GM23248 (cell line): ENCODE measurements at regions not wholly inside any gene's neighbourhood (a gene's known extent, or its start where the extent isn't known, plus 50 kb on each side); places are given as distances from the start of the nearest gene placed in this dataset.

Source experiments
- DNase-seq: peaks from one replicate; pipeline ENCODE4 v3.0.0-alpha.2; 2015
- H2AFZ ChIP-seq: fragments of 200-600 bp; sonication (generic); 2 replicates; pipeline ENCODE4 v1.6.1; 2016; ENCODE audit warnings: antibody characterized with exemption
- H3F3A ChIP-seq: fragments of 200-600 bp; sonication (generic); 2 replicates; pipeline ENCODE4 v1.6.1; 2016; ENCODE audit warnings: mild to moderate bottlenecking, antibody characterized with exemption, mixed run types; ENCODE audit not compliant: insufficient read depth
- H3K27ac ChIP-seq: fragments of 200-600 bp; sonication (generic); 2 replicates; pipeline ENCODE4 v1.5.1; 2016; ENCODE audit warnings: mild to moderate bottlenecking
- H3K27me3 ChIP-seq: fragments of 200-600 bp; sonication (generic); replicated peaks from 2 replicates; pipeline ENCODE4 v1.6.1; 2016; ENCODE audit warnings: mild to moderate bottlenecking; ENCODE audit not compliant: insufficient read depth
- H3K36me3 ChIP-seq: fragments of 200-600 bp; sonication (generic); 2 replicates; pipeline ENCODE4 v1.6.1; 2016; ENCODE audit warnings: low read depth, mild to moderate bottlenecking
- H3K4me1 ChIP-seq: fragments of 200-600 bp; sonication (generic); 2 replicates; pipeline ENCODE4 v1.6.1; 2016; ENCODE audit warnings: mild to moderate bottlenecking; ENCODE audit not compliant: insufficient read depth
- H3K4me2 ChIP-seq: fragments of 200-600 bp; sonication (generic); one replicate; pipeline ENCODE4 v1.6.1; 2016; ENCODE audit warnings: mild to moderate bottlenecking; ENCODE audit not compliant: unreplicated experiment
- H3K4me3 ChIP-seq: fragments of 200-600 bp; sonication (generic); 2 replicates; pipeline ENCODE4 v1.5.1; 2016; ENCODE audit warnings: mild to moderate bottlenecking
- H3K79me2 ChIP-seq: fragments of 200-600 bp; sonication (generic); 2 replicates; pipeline ENCODE4 v1.6.1; 2016; ENCODE audit warnings: mild to moderate bottlenecking; ENCODE audit not compliant: insufficient read depth
- H3K9ac ChIP-seq: fragments of 200-600 bp; sonication (generic); 2 replicates; pipeline ENCODE4 v1.6.1; 2016; ENCODE audit warnings: mild to moderate bottlenecking
- H3K9me2 ChIP-seq: fragments of 200-600 bp; sonication (generic); 2 replicates; pipeline ENCODE4 v1.6.1; 2016; ENCODE audit warnings: mixed run types, mild to moderate bottlenecking, moderate library complexity; ENCODE audit not compliant: insufficient read depth
- H3K9me3 ChIP-seq: fragments of 200-600 bp; sonication (generic); one replicate; pipeline ENCODE4 v1.6.1; 2017; ENCODE audit warnings: low read depth
- H4K20me1 ChIP-seq: fragments of 200-600 bp; sonication (generic); 2 replicates; pipeline ENCODE4 v1.6.0; 2016; ENCODE audit not compliant: insufficient read depth
- EZH2 ChIP-seq: fragments of 200-600 bp; sonication (generic); IDR thresholded peaks from 2 replicates; pipeline ENCODE4 v1.6.1; 2018; ENCODE audit warnings: antibody characterized with exemption, mild to moderate bottlenecking; ENCODE audit not compliant: insufficient read depth, poor library complexity, severe bottlenecking
- EZH2phosphoT487 ChIP-seq: fragments of 200-600 bp; sonication (generic); IDR thresholded peaks from 2 replicates; pipeline ENCODE4 v1.6.1; 2018; ENCODE audit warnings: antibody characterized with exemption, moderate library complexity, mild to moderate bottlenecking, low read depth; ENCODE audit not compliant: insufficient read depth
- WGBS, 2 experiments: methylation state at CpG; one replicate each; pipeline ENCODE4 v1.1.6; 2015 to 2017; ENCODE audit warnings: low lambda C conversion rate in 2 of 2, low coverage in 1 of 2; ENCODE audit errors: missing lambda C conversion rate in 2 of 2; 5-methylcytosine and 5-hydroxymethylcytosine counted together
- in situ Hi-C: fragments of 300-500 bp; cut with MboI; formaldehyde crosslinking; loops from 2 replicates; pipeline ENCODE4 v1.15.0; 2020

- in situ Hi-C loops: no loop called here
- no peak overlapping the region for H3K27ac ChIP-seq
- H3K4me2 ChIP-seq: no peak overlapping the region
- H3K36me3 ChIP-seq: no peaks in the 10 kb centered on the region
- TF ChIP-seq EZH2: no peak
- TF ChIP-seq EZH2phosphoT487: no peak
- DNase-seq: no peak
- H3K4me3 ChIP-seq: no peak overlapping the region
- no peaks in the 10 kb centered on the region for H3K9me2 ChIP-seq
- WGBS, 2 experiments: 71 to 76% methylated on average over 11 to 13 of the region's 13 CpGs
- no peaks in the 10 kb centered on the region for H3K9me3 ChIP-seq
- H2AFZ ChIP-seq: no peak overlapping the region
- no peaks in the 10 kb centered on the region for H3F3A ChIP-seq
- H3K27me3 ChIP-seq: peaks cover 3% of the 10 kb centered on the region; the same call in 1 of the 2 replicates
- H3K4me1 ChIP-seq: no peaks in the 10 kb centered on the region
- H4K20me1 ChIP-seq: no peaks in the 10 kb centered on the region
- no peaks in the 10 kb centered on the region for H3K79me2 ChIP-seq
- no peak overlapping the region for H3K9ac ChIP-seq
These were observed 251.8 kb upstream of the SMIM21 start for GRCh38 chr18:75679331-75679730.

- peaks cover 3% of the 10 kb centered on the region; the same call in 1 of the 2 replicates for H3K27me3 ChIP-seq
- H3K36me3 ChIP-seq: no peaks in the 10 kb centered on the region
- 2 to 3% methylated on average over 7 of the region's 7 CpGs for WGBS, 2 experiments
- H3K9me2 ChIP-seq: no peaks in the 10 kb centered on the region
- H3K9ac ChIP-seq: no peak overlapping the region
- no peak overlapping the region for H3K27ac ChIP-seq
- H3K79me2 ChIP-seq: no peaks in the 10 kb centered on the region
- in situ Hi-C loops: no loop called here
- H3K4me3 ChIP-seq: no peak overlapping the region
- H2AFZ ChIP-seq: no peak overlapping the region
- H4K20me1 ChIP-seq: no peaks in the 10 kb centered on the region
- no peaks in the 10 kb centered on the region for H3F3A ChIP-seq
- DNase-seq: no peak
- TF ChIP-seq EZH2phosphoT487 (no peak), EZH2 (no peak)
- no peak overlapping the region for H3K4me2 ChIP-seq
- no peaks in the 10 kb centered on the region for H3K4me1 ChIP-seq
- H3K9me3 ChIP-seq: no peaks in the 10 kb centered on the region
These were observed 251.1 kb upstream of the SMIM21 start for GRCh38 chr18:75678627-75679026.

GRCh38 chr18:75677696-75678455 is 250.4 kb upstream of the SMIM21 start:
- TF ChIP-seq EZH2phosphoT487 (no peak), EZH2 (no peak)
- Histone ChIP-seq H3K27me3 (peaks cover 3% of the 10 kb centered on the region; the same call in 1 of the 2 replicates), H3K36me3 (no peaks in the 10 kb centered on the region), H3K4me1 (no peaks in the 10 kb centered on the region), H4K20me1 (no peaks in the 10 kb centered on the region), H3F3A (no peaks in the 10 kb centered on the region), H3K9me3 (no peaks in the 10 kb centered on the region), H2AFZ (no peak overlapping the region), H3K27ac (no peak overlapping the region), H3K9ac (no peak overlapping the region), H3K9me2 (no peaks in the 10 kb centered on the region), H3K79me2 (no peaks in the 10 kb centered on the region), H3K4me3 (no peak overlapping the region), H3K4me2 (no peak overlapping the region)
- DNase-seq: no peak
- WGBS, 2 experiments: 23 to 26% methylated on average over 2 of the region's 2 CpGs
- in situ Hi-C loops: no loop called here

GRCh38 chr18:75660932-75661331 is 233.4 kb upstream of the SMIM21 start:
- no peaks in the 10 kb centered on the region for H3K27me3 ChIP-seq
- in situ Hi-C loops: no loop called here
- H3F3A ChIP-seq: no peaks in the 10 kb centered on the region
- no peaks in the 10 kb centered on the region for H3K4me1 ChIP-seq
- no peak for TF ChIP-seq EZH2phosphoT487
- no peak for TF ChIP-seq EZH2
- H2AFZ ChIP-seq: no peak overlapping the region
- H3K9ac ChIP-seq: no peak overlapping the region
- no peak overlapping the region for H3K4me2 ChIP-seq
- H3K9me3 ChIP-seq: no peaks in the 10 kb centered on the region
- H3K36me3 ChIP-seq: no peaks in the 10 kb centered on the region
- H4K20me1 ChIP-seq: no peaks in the 10 kb centered on the region
- H3K4me3 ChIP-seq: no peak overlapping the region
- H3K9me2 ChIP-seq: no peaks in the 10 kb centered on the region
- WGBS, 2 experiments: 26 to 28% methylated on average over 1 of the region's 1 CpG
- no peak overlapping the region for H3K27ac ChIP-seq
- no peaks in the 10 kb centered on the region for H3K79me2 ChIP-seq
- no peak for DNase-seq

- no peaks in the 10 kb centered on the region for H3K4me1 ChIP-seq
- peaks cover 11% of the 10 kb centered on the region; the same call in 1 of the 2 replicates for H3K27me3 ChIP-seq
- H4K20me1 ChIP-seq: no peaks in the 10 kb centered on the region
- no peaks in the 10 kb centered on the region for H3K9me3 ChIP-seq
- no peaks in the 10 kb centered on the region for H3K79me2 ChIP-seq
- no peak overlapping the region for H3K4me3 ChIP-seq
- no peaks in the 10 kb centered on the region for H3F3A ChIP-seq
- no peaks in the 10 kb centered on the region for H3K36me3 ChIP-seq
- H3K9ac ChIP-seq: no peak overlapping the region
- H3K4me2 ChIP-seq: no peak overlapping the region
- in situ Hi-C loops: no loop called here
- TF ChIP-seq EZH2phosphoT487: no peak
- TF ChIP-seq EZH2: no peak
- H3K9me2 ChIP-seq: no peaks in the 10 kb centered on the region
- DNase-seq: no peak
- no peak overlapping the region for H2AFZ ChIP-seq
- no peak overlapping the region for H3K27ac ChIP-seq
These were observed 232.1 kb upstream of the SMIM21 start for GRCh38 chr18:75659535-75660023.
